ENCODE measurements at regions not wholly inside any gene's neighbourhood (a gene's known extent, or its start where the extent isn't known, plus 50 kb on each side); places are given as distances from the start of the nearest gene placed in this dataset.

GRCh38 chr13:104436555-104436954 is 1370.3 kb upstream of the SLC10A2 start:
- TF ChIP-seq CTCF (IDR thresholded peaks at IDR 0.05; ENCODE audit: poor library complexity) (no peak), EZH2 (IDR thresholded peaks at IDR 0.05; ENCODE audit: borderline replicate concordance) (no peak), EZH2phosphoT487 (IDR thresholded peaks at IDR 0.05; ENCODE audit: low read depth, severe bottlenecking, unreplicated experiment) (no peak)

All from hepatocyte (in vitro differentiated cells).